HFFc6 (cell line): ENCODE measurements at regions not wholly inside any gene's neighbourhood (a gene's known extent, or its start where the extent isn't known, plus 50 kb on each side); places are given as distances from the start of the nearest gene placed in this dataset.
A peak's percentile ranks its signal among the peaks of the same experiment; 100 is the strongest.

Experiments
- DNase-seq: peaks from one replicate; pipeline ENCODE4 v3.0.0-alpha.2; 2018
- H3K27ac Mint-ChIP-seq: 2 replicates; pipeline ENCODE4 v1.8.0; 2020; ENCODE audit warnings: mild to moderate bottlenecking, mixed read lengths
- H3K27me3 Mint-ChIP-seq: 2 replicates; pipeline ENCODE4 v1.8.0; 2021; ENCODE audit warnings: mild to moderate bottlenecking, moderate library complexity, mixed read lengths; ENCODE audit not compliant: insufficient read depth
- H3K36me3 Mint-ChIP-seq: 2 replicates; pipeline ENCODE4 v1.8.0; 2021; ENCODE audit warnings: low read depth, mixed read lengths
- H3K4me1 Mint-ChIP-seq: 2 replicates; pipeline ENCODE4 v1.8.0; 2020; ENCODE audit warnings: low read depth, mixed read lengths
- H3K4me3 Mint-ChIP-seq: 2 replicates; pipeline ENCODE4 v1.8.0; 2020; ENCODE audit warnings: mild to moderate bottlenecking, moderate library complexity, mixed read lengths
- H3K9me3 Mint-ChIP-seq: 2 replicates; pipeline ENCODE4 v1.8.0; 2020; ENCODE audit warnings: mild to moderate bottlenecking, mixed read lengths
- TF ChIP-seq, protein P1 (sequence below): fragments of 200-600 bp; sonication (generic); IDR thresholded peaks from 2 replicates; pipeline ENCODE4 v1.5.0; 2021; ENCODE audit warnings: antibody characterized with exemption, mild to moderate bottlenecking

DNA sequence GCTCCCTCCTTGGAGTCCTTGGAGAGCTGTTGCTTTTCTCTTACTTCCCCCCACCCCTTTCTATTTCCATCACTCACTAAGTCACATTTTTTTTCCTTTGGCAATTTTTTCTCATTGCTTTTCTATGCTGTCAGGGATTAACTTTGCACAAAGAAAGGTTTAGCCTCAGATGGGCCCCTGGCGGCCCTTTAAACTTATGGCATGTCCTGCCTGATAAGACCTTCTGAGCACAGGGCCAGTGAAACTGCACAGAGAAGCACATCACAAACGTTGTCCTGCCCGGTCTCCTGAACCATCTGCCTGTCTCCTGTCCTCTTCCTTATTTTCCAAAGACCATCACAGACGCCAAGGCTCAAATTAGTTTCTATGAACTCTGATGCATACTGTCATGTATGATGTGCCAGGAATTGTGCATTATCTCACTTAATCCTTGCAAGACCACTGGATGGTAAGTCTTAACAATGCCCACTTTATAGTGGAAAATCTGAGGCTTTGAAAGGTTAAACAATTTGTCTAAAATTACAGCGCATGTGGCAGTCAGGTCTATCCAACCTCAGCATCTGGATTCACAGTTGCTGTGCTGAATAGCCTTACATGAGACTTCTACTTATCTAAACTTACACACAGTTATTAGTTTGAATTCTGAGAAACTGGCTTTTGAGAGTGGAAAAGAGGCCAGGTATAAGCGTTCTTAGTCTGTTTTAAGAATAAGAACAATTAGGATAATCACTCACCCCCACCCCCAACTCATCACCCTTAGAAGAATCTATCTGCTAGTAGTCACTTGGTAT lies 648.1 kb downstream of the NTRK3 start:
- Mint-ChIP-seq H3K9me3 (no peaks in the 10 kb centered on the region), H3K27ac (no peak overlapping the region), H3K4me1 (peaks cover 21% of the 10 kb centered on the region), H3K27me3 (no peaks in the 10 kb centered on the region; the same call in 1 of the 2 replicates), H3K4me3 (no peak overlapping the region), H3K36me3 (no peaks in the 10 kb centered on the region)
- TF ChIP-seq, protein P1, sequence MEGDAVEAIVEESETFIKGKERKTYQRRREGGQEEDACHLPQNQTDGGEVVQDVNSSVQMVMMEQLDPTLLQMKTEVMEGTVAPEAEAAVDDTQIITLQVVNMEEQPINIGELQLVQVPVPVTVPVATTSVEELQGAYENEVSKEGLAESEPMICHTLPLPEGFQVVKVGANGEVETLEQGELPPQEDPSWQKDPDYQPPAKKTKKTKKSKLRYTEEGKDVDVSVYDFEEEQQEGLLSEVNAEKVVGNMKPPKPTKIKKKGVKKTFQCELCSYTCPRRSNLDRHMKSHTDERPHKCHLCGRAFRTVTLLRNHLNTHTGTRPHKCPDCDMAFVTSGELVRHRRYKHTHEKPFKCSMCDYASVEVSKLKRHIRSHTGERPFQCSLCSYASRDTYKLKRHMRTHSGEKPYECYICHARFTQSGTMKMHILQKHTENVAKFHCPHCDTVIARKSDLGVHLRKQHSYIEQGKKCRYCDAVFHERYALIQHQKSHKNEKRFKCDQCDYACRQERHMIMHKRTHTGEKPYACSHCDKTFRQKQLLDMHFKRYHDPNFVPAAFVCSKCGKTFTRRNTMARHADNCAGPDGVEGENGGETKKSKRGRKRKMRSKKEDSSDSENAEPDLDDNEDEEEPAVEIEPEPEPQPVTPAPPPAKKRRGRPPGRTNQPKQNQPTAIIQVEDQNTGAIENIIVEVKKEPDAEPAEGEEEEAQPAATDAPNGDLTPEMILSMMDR = no peak
- no peak for DNase-seq

DNA sequence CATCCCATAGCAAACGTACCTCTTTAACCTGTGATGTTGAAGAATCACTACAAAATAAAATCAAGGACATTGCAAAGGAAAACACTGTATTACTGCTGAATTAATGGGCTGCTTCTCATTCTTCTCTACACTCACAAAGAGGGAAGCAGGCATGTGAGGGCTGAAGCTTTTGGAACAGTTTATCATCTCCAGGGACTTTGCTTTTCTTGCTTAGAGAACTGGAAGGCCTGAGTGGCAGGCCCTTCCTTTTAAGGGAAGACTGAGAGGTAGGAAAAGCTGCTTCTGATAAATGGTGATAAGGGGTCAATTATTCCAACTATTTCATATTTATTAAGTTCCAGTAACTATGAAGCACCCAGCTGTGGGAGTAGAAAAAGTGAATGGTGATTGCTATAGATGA lies 649.6 kb downstream of the NTRK3 start:
- peaks cover 21% of the 10 kb centered on the region for H3K4me1 Mint-ChIP-seq
- H3K27ac Mint-ChIP-seq = no peak overlapping the region
- TF ChIP-seq, protein P1 = no peak
- no peak for DNase-seq
- H3K27me3 Mint-ChIP-seq = peaks cover 3% of the 10 kb centered on the region; the same call in 1 of the 2 replicates
- no peaks in the 10 kb centered on the region for H3K36me3 Mint-ChIP-seq
- no peaks in the 10 kb centered on the region for H3K9me3 Mint-ChIP-seq
- no peak overlapping the region for H3K4me3 Mint-ChIP-seq

DNA sequence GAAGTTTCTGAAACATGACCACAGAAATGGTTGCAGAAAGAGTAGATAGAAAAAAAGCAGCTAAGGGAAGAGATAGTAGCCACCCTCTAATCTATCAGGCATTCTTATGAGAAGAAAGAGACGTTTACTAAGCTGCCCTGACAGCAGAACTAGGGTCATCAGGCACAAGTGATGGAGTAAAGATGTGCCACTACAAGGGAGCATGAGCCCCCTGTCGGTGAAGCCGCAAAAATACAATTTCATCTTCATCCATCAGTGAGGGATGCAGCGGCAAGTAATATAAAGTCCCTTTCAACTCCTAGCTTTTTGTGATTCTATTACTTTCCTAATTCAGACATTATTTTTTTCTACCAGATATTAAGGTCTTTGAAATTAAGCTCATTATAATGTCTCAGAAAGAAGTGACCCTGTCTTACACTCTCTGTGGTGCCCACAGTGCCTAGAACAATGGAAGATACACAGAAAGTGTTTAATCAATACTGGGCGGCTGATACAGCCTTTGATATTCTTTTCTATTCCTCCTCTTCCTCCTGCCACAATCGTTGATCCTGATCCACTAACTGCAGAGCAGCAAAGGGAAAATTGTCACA lies 651.6 kb downstream of the NTRK3 start:
- Mint-ChIP-seq H3K27me3 (peaks cover 3% of the 10 kb centered on the region; the same call in 1 of the 2 replicates), H3K9me3 (no peaks in the 10 kb centered on the region), H3K27ac (no peak overlapping the region), H3K36me3 (no peaks in the 10 kb centered on the region), H3K4me1 (peaks cover 12% of the 10 kb centered on the region), H3K4me3 (no peak overlapping the region)
- TF ChIP-seq, protein P1 = peak; percentile 78
- DNase-seq = no peak

DNA sequence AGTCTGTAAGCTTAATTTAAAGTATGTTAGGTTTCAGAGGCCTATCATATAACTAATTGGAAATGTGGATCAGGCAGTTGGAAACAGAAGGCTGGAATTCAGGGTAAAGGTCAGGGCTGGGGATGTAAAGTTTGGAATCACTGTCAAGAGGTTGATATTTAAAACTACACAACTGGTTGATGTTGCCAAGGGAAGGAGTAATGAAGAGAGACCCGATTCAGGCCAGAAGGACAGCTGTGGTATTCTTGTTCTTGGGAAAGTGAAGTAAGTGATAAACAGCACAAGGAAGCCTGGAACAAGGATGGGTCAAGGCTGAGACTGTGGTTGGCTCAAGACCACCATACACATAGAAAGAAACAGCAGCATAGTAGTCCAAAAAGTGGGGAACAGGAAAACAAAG lies 654.2 kb downstream of the NTRK3 start:
- no peaks in the 10 kb centered on the region for H3K36me3 Mint-ChIP-seq
- TF ChIP-seq, protein P1 = no peak
- H3K4me1 Mint-ChIP-seq = no peaks in the 10 kb centered on the region
- no peaks in the 10 kb centered on the region for H3K9me3 Mint-ChIP-seq
- H3K27me3 Mint-ChIP-seq = peaks cover 3% of the 10 kb centered on the region; the same call in 1 of the 2 replicates
- DNase-seq = no peak
- H3K4me3 Mint-ChIP-seq = no peak overlapping the region
- H3K27ac Mint-ChIP-seq = no peak overlapping the region

DNA sequence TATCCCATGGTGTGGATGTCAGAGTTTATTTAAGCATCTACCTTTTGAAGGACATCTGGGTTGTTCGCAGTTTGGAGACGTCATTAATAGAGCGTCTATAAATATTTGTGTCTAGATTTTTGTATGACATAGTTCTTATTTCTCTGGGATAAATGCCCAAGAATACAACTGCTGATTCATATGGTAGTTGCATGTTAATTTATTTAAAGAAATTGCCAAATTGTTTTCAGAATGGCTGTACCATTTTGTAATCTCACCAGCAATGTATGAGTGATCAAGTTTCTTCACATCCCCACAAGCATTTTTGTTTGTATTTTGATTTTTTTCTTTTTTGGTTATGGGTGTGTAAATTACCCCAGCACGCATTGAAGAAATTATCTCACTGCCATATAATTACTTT lies 656.9 kb downstream of the NTRK3 start:
- Mint-ChIP-seq H3K4me1 (no peaks in the 10 kb centered on the region; the same call in 1 of the 2 replicates), H3K9me3 (no peaks in the 10 kb centered on the region), H3K36me3 (no peaks in the 10 kb centered on the region), H3K4me3 (no peak overlapping the region), H3K27ac (no peak overlapping the region), H3K27me3 (peaks cover 3% of the 10 kb centered on the region; the same call in 1 of the 2 replicates)
- TF ChIP-seq, protein P1 = no peak
- no peak for DNase-seq
